ENCODE measurements at regions not wholly inside any gene's neighbourhood (a gene's known extent, or its start where the extent isn't known, plus 50 kb on each side); places are given as distances from the start of the nearest gene placed in this dataset.
"Not testable (repeated sequence)": the region's sequence is repeated elsewhere in the genome, so short reads cannot be mapped to it uniquely, and the experiment has no call there.

DNA sequence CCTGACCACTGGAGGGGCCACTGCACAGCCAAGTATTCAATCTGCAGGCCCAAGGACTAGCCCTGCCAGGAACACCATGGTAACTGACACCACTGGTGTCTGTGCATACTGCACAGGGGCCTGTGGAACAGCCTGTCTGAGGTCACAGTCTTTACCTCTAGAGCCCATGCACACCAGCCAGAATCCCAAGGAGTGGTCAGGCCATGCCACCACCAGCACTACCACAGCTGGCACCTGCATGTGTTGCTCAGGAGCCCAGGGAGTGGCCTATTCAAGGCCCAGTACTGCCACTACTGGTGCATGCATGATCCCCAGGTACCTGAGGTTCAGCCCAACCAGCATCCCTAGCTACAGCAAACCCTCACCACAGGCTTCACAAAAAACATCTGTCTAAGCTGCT lies 546.0 kb upstream of the RGMB start:
- TF ChIP-seq, protein P1, sequence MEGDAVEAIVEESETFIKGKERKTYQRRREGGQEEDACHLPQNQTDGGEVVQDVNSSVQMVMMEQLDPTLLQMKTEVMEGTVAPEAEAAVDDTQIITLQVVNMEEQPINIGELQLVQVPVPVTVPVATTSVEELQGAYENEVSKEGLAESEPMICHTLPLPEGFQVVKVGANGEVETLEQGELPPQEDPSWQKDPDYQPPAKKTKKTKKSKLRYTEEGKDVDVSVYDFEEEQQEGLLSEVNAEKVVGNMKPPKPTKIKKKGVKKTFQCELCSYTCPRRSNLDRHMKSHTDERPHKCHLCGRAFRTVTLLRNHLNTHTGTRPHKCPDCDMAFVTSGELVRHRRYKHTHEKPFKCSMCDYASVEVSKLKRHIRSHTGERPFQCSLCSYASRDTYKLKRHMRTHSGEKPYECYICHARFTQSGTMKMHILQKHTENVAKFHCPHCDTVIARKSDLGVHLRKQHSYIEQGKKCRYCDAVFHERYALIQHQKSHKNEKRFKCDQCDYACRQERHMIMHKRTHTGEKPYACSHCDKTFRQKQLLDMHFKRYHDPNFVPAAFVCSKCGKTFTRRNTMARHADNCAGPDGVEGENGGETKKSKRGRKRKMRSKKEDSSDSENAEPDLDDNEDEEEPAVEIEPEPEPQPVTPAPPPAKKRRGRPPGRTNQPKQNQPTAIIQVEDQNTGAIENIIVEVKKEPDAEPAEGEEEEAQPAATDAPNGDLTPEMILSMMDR (conservative IDR thresholded peaks at IDR 0.05; ENCODE audit: low read depth, low read length), result no peak
- no peak overlapping the region for H3K4me3 ChIP-seq (ENCODE audit: low read length)
- DNase-seq (ENCODE audit: low read depth), result no peak

DNA sequence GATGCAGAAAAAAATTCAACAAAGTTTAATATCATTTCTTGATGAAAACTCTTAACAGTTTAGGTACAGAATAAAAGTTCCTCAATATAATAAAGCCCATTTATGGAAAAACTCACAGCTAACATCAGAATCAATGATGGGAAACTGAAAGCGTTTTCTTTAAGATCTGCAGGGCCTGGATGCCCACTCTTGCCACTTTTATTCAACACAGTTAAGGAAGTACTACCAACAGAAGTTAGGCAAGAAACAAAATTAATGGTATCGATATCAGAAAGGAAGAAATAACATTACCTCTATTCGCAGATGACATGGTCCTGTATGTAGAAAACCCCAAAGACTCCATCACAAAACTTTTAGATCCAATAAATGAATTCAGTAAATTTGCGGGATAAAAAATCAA lies 542.4 kb upstream of the RGMB start:
- no peak overlapping the region for H3K4me3 ChIP-seq (ENCODE audit: low read length)
- DNase-seq (ENCODE audit: low read depth), result no peak
- TF ChIP-seq, protein P1 (conservative IDR thresholded peaks at IDR 0.05; ENCODE audit: low read depth, low read length), result no peak

DNA sequence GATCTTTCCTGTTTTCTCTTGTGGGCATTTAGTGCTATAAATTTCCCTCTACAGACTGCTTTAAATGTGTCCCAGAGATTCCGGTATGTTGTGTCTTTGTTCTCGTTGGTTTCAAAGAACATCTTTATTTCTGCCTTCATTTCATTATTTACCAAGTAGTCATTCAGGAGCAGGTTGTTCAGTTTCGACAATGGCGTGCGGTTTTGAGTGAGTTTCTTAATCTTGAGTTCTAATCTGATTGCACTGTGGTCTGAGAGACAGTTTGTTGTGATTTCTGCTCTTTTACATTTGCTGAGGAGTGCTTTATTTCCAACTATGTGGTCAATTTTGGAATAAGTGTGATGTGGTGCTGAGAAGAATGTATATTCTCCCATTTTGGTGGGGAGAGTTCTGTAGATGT lies 535.7 kb upstream of the RGMB start:
- not testable (repeated sequence) for DNase-seq (ENCODE audit: low read depth); H3K4me3 ChIP-seq (ENCODE audit: low read length)

DNA sequence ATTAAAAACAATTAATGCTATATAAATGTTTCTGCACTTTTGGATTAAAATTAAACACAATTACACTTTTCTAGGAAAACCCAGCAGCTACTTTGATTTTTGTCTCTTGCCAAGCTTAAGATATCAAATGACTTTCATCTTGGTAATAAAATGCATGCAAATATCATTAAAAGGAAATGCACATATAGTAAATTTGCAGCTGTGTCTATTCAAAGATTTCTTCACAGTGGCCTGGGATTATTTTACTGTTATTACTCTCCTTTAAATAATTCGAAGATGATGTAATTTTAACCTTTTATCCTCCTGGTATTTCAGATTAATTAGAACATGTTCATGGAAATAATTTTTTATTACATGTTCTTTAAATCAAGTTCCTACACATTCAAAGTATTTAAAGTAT lies 529.5 kb upstream of the RGMB start:
- TF ChIP-seq, protein P1 (conservative IDR thresholded peaks at IDR 0.05; ENCODE audit: low read depth, low read length), result no peak
- no peak overlapping the region for H3K4me3 ChIP-seq (ENCODE audit: low read length)
- no peak for DNase-seq (ENCODE audit: low read depth)

DNA sequence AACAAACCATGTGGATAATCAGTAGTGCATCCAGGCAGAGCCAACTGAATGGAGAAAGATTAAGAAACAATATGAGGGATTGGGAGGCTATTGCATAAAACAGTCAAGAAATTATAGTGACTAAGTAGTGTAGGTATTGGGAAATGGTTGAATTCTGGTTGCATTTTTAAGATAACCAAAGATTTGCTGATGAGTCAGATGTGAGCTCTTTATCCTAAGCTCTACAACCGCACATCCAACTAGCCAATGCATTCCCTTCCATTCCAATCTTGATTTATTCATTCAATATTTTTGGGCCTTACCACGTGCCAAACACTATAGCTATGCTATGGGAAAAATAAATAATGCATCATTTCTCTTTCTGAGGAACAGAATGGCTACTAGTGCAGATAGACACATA lies 524.5 kb upstream of the RGMB start:
- H3K4me3 ChIP-seq (ENCODE audit: low read length), result no peak overlapping the region
- peak; percentile 20 for DNase-seq (ENCODE audit: low read depth)
- TF ChIP-seq, protein P1 (conservative IDR thresholded peaks at IDR 0.05; ENCODE audit: low read depth, low read length), result no peak

DNA sequence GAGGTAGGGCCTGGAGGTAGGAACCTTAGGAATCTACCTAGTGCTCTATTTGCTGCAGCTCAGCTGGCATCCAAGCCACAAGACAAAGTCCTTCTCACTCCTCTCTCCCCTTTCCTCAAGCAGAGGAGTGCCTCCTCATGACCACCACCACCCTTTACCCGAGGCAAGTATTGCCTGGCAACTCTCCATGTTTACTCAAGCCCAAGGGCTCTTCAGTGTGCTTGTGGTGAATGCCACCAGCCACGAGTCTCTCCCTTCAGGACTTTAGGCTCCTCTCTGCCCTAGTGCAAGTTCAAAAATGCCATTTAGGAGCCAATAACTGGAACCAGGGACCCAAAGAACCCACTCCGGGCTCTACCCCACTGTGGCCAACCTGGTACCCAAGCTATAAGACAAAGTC lies 514.5 kb upstream of the RGMB start:
- no peak overlapping the region for H3K4me3 ChIP-seq (ENCODE audit: low read length)
- TF ChIP-seq, protein P1 (conservative IDR thresholded peaks at IDR 0.05; ENCODE audit: low read depth, low read length), result no peak
- DNase-seq (ENCODE audit: low read depth), result no peak

DNA sequence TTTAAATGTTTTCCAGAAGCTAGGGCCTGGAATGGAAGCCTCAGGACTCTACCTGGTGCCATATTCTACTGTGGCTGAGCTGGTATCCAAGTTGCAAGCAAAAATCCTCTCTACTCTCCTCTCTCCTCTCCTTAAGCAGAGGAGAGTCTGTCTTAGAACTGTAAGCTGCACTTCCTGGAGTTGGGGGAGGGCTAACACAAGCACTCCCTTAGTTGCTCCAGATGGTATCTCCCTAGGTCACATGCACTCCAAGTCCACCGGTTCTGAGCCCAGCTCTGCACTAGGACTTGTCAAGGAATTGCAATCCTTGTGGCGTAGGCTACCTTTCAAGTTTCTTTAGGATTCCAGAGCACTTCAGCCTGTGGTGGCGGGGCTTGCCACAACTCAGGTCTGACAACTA lies 513.9 kb upstream of the RGMB start:
- TF ChIP-seq, protein P1 (conservative IDR thresholded peaks at IDR 0.05; ENCODE audit: low read depth, low read length), result no peak
- DNase-seq (ENCODE audit: low read depth), result no peak
- H3K4me3 ChIP-seq (ENCODE audit: low read length), result no peak overlapping the region

DNA sequence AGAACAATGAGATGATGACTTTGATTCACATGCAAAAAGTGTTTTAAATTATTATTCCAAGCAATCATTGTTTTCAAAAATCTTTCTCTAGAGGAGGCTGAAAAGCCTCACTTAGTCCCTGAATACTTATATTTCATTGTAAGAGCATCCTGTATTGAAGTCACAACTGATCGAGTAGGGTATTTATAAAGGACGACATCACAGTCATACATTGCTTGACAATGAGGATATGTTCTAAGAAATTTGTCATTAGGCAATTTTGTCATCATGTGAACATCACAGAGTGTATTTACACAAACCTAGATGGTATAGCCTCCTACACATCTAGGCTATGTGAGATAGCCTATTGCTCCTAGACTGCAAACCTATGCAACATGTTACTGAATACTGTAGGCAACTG lies 510.4 kb upstream of the RGMB start:
- DNase-seq (ENCODE audit: low read depth), result no peak
- TF ChIP-seq, protein P1 (conservative IDR thresholded peaks at IDR 0.05; ENCODE audit: low read depth, low read length), result no peak
- no peak overlapping the region for H3K4me3 ChIP-seq (ENCODE audit: low read length)

Measured in retinal pigment epithelial cell (primary cell).